ENCODE measurements at regions not wholly inside any gene's neighbourhood (a gene's known extent, or its start where the extent isn't known, plus 50 kb on each side); places are given as distances from the start of the nearest gene placed in this dataset.

- no peak overlapping the region for H3K18ac ChIP-seq (ENCODE audit: insufficient read length, low read depth, low read length)
- Mint-ChIP-seq H3K27ac (no peak overlapping the region), H3K27me3 (ENCODE audit: low read depth) (no peaks in the 10 kb centered on the region), H3K36me3 (ENCODE audit: insufficient read depth in 1 of 3, low read depth in 3 of 3) (no peaks in the 10 kb centered on the region), H3K9me3 (no peaks in the 10 kb centered on the region), H3K4me1 (peaks cover 3 to 9% of the 10 kb centered on the region in 2 experiments; a peak in 3 of 4 replicates), H3K4me3 (no peak overlapping the region)
- 100% methylated on average over 1 of the region's 4 CpGs for WGBS (ENCODE audit: extremely low coverage, insufficient read length, low lambda C conversion rate)
- no peak overlapping the region for H2BK20ac ChIP-seq (ENCODE audit: low read depth, low read length, poor library complexity, severe bottlenecking)
- no peak overlapping the region for H3K56ac ChIP-seq (ENCODE audit: insufficient read length, low read depth, low read length)
- no peaks in the 10 kb centered on the region; the same call in 1 of the 2 replicates for H3K4me1 ChIP-seq (ENCODE audit: insufficient read depth, low read length)
- no peaks in the 10 kb centered on the region for H4K20me1 ChIP-seq (ENCODE audit: control insufficient read depth, insufficient read depth, insufficient read length)
- no peak overlapping the region for H3T11ph ChIP-seq (ENCODE audit: low read length)
- H3K79me2 ChIP-seq (ENCODE audit: insufficient read depth, low read length), result no peaks in the 10 kb centered on the region
- no peak overlapping the region for H2BK120ac ChIP-seq (ENCODE audit: low read depth, low read length, poor library complexity, severe bottlenecking)
- no peak overlapping the region for H2AFZ ChIP-seq (ENCODE audit: low read length)
- no peaks in the 10 kb centered on the region for H3K23me2 ChIP-seq (ENCODE audit: insufficient read length, low read depth, low read length, poor library complexity, severe bottlenecking)
- H2BK12ac ChIP-seq (ENCODE audit: insufficient read length, low read depth, low read length), result no peak overlapping the region
- no peak overlapping the region for H2BK5ac ChIP-seq (ENCODE audit: insufficient read length, low read length)
- no peak overlapping the region for H3K14ac ChIP-seq (ENCODE audit: insufficient read depth, low read length)
- no peak overlapping the region for H4K91ac ChIP-seq (ENCODE audit: insufficient read length, low read depth, low read length)
- no peak overlapping the region for H3K4me2 ChIP-seq (ENCODE audit: insufficient read depth, insufficient read length, low read length)
- no peaks in the 10 kb centered on the region for H3K27me3 ChIP-seq (ENCODE audit: insufficient read depth, low read length)
- H2AK5ac ChIP-seq (ENCODE audit: insufficient read length, low read length), result no peak overlapping the region
- no peak overlapping the region for H3K9ac ChIP-seq (ENCODE audit: extremely low read depth, insufficient read length, low read length)
- H3K23ac ChIP-seq (ENCODE audit: insufficient read length, low read depth, low read length), result no peak overlapping the region
- no peak for DNase-seq
- no peak overlapping the region for H4K5ac ChIP-seq (ENCODE audit: insufficient read length, low read depth, low read length)
- H3K27ac ChIP-seq (ENCODE audit: insufficient read length, low read depth, low read length), result no peak overlapping the region
- no peaks in the 10 kb centered on the region for H3K79me1 ChIP-seq (ENCODE audit: insufficient read depth, low read depth, low read length, poor library complexity, severe bottlenecking)
- H2BK15ac ChIP-seq (ENCODE audit: low read depth, low read length), result no peak overlapping the region
- no peaks in the 10 kb centered on the region for H3K9me3 ChIP-seq (ENCODE audit: control insufficient read depth, low read depth, low read length)
- H3K4ac ChIP-seq (ENCODE audit: low read depth, low read length), result no peak overlapping the region
- H4K8ac ChIP-seq (replicated peaks; ENCODE audit: insufficient read length, low read depth, low read length), result no peak overlapping the region
- TF ChIP-seq CTCF (conservative IDR thresholded peaks at IDR 0.05), result no peak
Observed at GRCh38 chr2:103367877-103368276, 606.0 kb downstream of the TMEM182 start.
